ENCODE measurements at regions not wholly inside any gene's neighbourhood (a gene's known extent, or its start where the extent isn't known, plus 50 kb on each side); places are given as distances from the start of the nearest gene placed in this dataset.
"Not testable (repeated sequence)": the region's sequence is repeated elsewhere in the genome, so short reads cannot be mapped to it uniquely, and the experiment has no call there.

GRCh38 chr1:55781003-55781402 is 565.8 kb upstream of the USP24 start:
- no peak for DNase-seq (ENCODE audit: low spot score)

- no peak for DNase-seq (ENCODE audit: low spot score)
These were observed 562.4 kb upstream of the USP24 start for GRCh38 chr1:55777545-55777944.

GRCh38 chr1:55775007-55775406 is 559.8 kb upstream of the USP24 start:
- no peak for DNase-seq (ENCODE audit: low spot score)

- DNase-seq (ENCODE audit: low spot score): no peak
These were observed 559.3 kb upstream of the USP24 start for GRCh38 chr1:55774446-55774845.

- no peak for DNase-seq (ENCODE audit: low spot score)
These were observed 558.2 kb upstream of the USP24 start for GRCh38 chr1:55773211-55773940.

GRCh38 chr1:55768327-55768952 is 553.3 kb upstream of the USP24 start:
- no peak for DNase-seq (ENCODE audit: low spot score)

GRCh38 chr1:55767171-55767570 is 552.0 kb upstream of the USP24 start:
- no peak for DNase-seq (ENCODE audit: low spot score)

GRCh38 chr1:55765505-55765904 is 550.3 kb upstream of the USP24 start:
- DNase-seq (ENCODE audit: low spot score): not testable (repeated sequence)

- DNase-seq (ENCODE audit: low spot score): no peak
These were observed 536.6 kb upstream of the USP24 start for GRCh38 chr1:55751776-55752175.

- no peak for DNase-seq (ENCODE audit: low spot score)
These were observed 535.4 kb upstream of the USP24 start for GRCh38 chr1:55750628-55750995.

GRCh38 chr1:55749975-55750627 is 534.9 kb upstream of the USP24 start:
- no peak for DNase-seq (ENCODE audit: low spot score)

GRCh38 chr1:55747408-55747841 is 532.3 kb upstream of the USP24 start:
- no peak for DNase-seq (ENCODE audit: low spot score)

GRCh38 chr1:55746710-55747109 is 531.5 kb upstream of the USP24 start:
- DNase-seq (ENCODE audit: low spot score): no peak

GRCh38 chr1:55741516-55741915 is 526.4 kb upstream of the USP24 start:
- DNase-seq (ENCODE audit: low spot score): no peak

GRCh38 chr1:55735106-55735505 is 519.9 kb upstream of the USP24 start:
- DNase-seq (ENCODE audit: low spot score): no peak

GRCh38 chr1:55726994-55727393 is 511.8 kb upstream of the USP24 start:
- peak; percentile 57 for DNase-seq (ENCODE audit: low spot score)

- DNase-seq (ENCODE audit: low spot score): no peak
These were observed 510.2 kb upstream of the USP24 start for GRCh38 chr1:55725378-55725777.

- DNase-seq (ENCODE audit: low spot score): peak; percentile 64
These were observed 509.6 kb upstream of the USP24 start for GRCh38 chr1:55724551-55725325.

- no peak for DNase-seq (ENCODE audit: low spot score)
These were observed 507.8 kb upstream of the USP24 start for GRCh38 chr1:55723001-55723400.

GRCh38 chr1:55720261-55720660 is 505.1 kb upstream of the USP24 start:
- DNase-seq (ENCODE audit: low spot score): no peak

- peak; percentile 82 for DNase-seq (ENCODE audit: low spot score)
These were observed 503.9 kb upstream of the USP24 start for GRCh38 chr1:55718758-55719671.

Measured in AG08396 (cell line).